Endothelial cell of umbilical vein (primary cell): ENCODE measurements at regions not wholly inside any gene's neighbourhood (a gene's known extent, or its start where the extent isn't known, plus 50 kb on each side); places are given as distances from the start of the nearest gene placed in this dataset.

ENCODE experiments used
- BruUV-seq: library from RNA; stranded (reverse); fragments of 400-500 nt; replicated peaks from 2 replicates; lab custom pipeline; 2021; lab: Mats Ljungman, UMichigan
- CTCF ChIA-PET: fragments of 300-600, 350-600 bp; sonication (Branson Sonifier 250); formaldehyde crosslinking; loops from one replicate; lab custom pipeline; 2021; ENCODE audit warnings: antibody characterized with exemption, inconsistent platforms; lab: Charles Lee
- POLR2A ChIA-PET: fragments of 300-600, 350-600 bp; sonication (Branson Sonifier 250); formaldehyde crosslinking; loops from one replicate; lab custom pipeline; 2021; ENCODE audit warnings: antibody characterized with exemption, inconsistent platforms; lab: Charles Lee
- DNase-seq: peaks from one replicate; pipeline ENCODE4 v3.0.0-alpha.2; 2011; ENCODE audit warnings: low read depth, low spot score
- FAIRE-seq: peaks from 2 replicates; lab custom pipeline; 2011; peaks lifted over from hg19 to GRCh38; lab: Jason Lieb, UNC
- H2AFZ ChIP-seq: 2 replicates; pipeline ENCODE4 v1.6.0; 2012; ENCODE audit warnings: low read depth, low read length, control low read depth, inconsistent platforms
- H3K27ac ChIP-seq: 2 replicates; pipeline ENCODE4 v1.5.1; 2011; ENCODE audit warnings: low read depth, mild to moderate bottlenecking, control low read depth, low read length, moderate library complexity; ENCODE audit not compliant: insufficient read depth
- H3K27me3 ChIP-seq, 2 experiments: 2 replicates each; pipeline versions ENCODE4 v1.6.0 to v1.6.1; 2011; ENCODE audit warnings: low read length in 2 of 2, mixed read lengths in 1 of 2; ENCODE audit not compliant: control insufficient read depth in 2 of 2, insufficient read depth in 2 of 2
- H3K36me3 ChIP-seq, 2 experiments: 2 replicates in 1 of 2; 3 replicates in 1 of 2; pipeline ENCODE4 v1.5.1; 2011; ENCODE audit warnings: low read length in 2 of 2, mild to moderate bottlenecking in 1 of 2, moderate library complexity in 1 of 2; ENCODE audit not compliant: control insufficient read depth in 2 of 2, insufficient read depth in 2 of 2; ENCODE audit errors: extremely low read depth in 1 of 2
- H3K4me1 ChIP-seq: 3 replicates; pipeline ENCODE4 v1.5.1; 2011; ENCODE audit warnings: mild to moderate bottlenecking, low read length; ENCODE audit not compliant: control insufficient read depth, insufficient read depth; ENCODE audit errors: extremely low read depth
- H3K4me2 ChIP-seq: 2 replicates; pipeline ENCODE4 v1.6.1; 2011; ENCODE audit warnings: low read length, control low read depth, mixed read lengths; ENCODE audit not compliant: insufficient read depth
- H3K4me3 ChIP-seq, 3 experiments: fragments of 200-600 bp in 1 of 3; sonication (generic), shearing (Covaris generic) in 1 of 3; replicated peaks in 1 of 3; 2 replicates each; pipeline ENCODE4 v1.5.1; 2011 to 2016; ENCODE audit warnings: control low read depth in 3 of 3, low read length in 3 of 3, mild to moderate bottlenecking in 2 of 3, inconsistent platforms in 1 of 3, low read depth in 1 of 3, moderate library complexity in 1 of 3; ENCODE audit not compliant: insufficient read depth in 1 of 3
- H3K79me2 ChIP-seq: 2 replicates; pipeline ENCODE4 v1.6.0; 2012; ENCODE audit warnings: low read length, inconsistent platforms; ENCODE audit not compliant: control insufficient read depth, insufficient read depth
- H3K9ac ChIP-seq: replicated peaks from 2 replicates; pipeline ENCODE3; 2011; ENCODE audit warnings: low read length, control low read depth; ENCODE audit not compliant: insufficient read depth; ENCODE audit errors: extremely low read depth
- H3K9me1 ChIP-seq: replicated peaks from 3 replicates; pipeline ENCODE4 v1.6.0; 2011; ENCODE audit warnings: mild to moderate bottlenecking, low read length; ENCODE audit not compliant: control insufficient read depth, insufficient read depth; ENCODE audit errors: extremely low read depth
- H3K9me3 ChIP-seq: replicated peaks from 2 replicates; pipeline ENCODE4 v1.5.1; 2012; ENCODE audit warnings: low read length, inconsistent platforms; ENCODE audit not compliant: control insufficient read depth, insufficient read depth
- H4K20me1 ChIP-seq: replicated peaks from 2 replicates; pipeline ENCODE3; 2011; ENCODE audit warnings: mild to moderate bottlenecking, low read length; ENCODE audit not compliant: control insufficient read depth, insufficient read depth; ENCODE audit errors: extremely low read depth
- CTCF ChIP-seq, 2 donors: IDR thresholded peaks; 1 replicate in 1 of 2; 2 replicates in 1 of 2; pipeline ENCODE4 v1.5.1; 2011; ENCODE audit warnings: low read length in 2 of 2, mild to moderate bottlenecking in 2 of 2, moderate library complexity in 2 of 2, control low read depth in 1 of 2, inconsistent platforms in 1 of 2, low read depth in 1 of 2; ENCODE audit not compliant: insufficient read depth in 1 of 2; ENCODE audit errors: extremely low read depth in 1 of 2
- EZH2 ChIP-seq: IDR thresholded peaks from 2 replicates; pipeline ENCODE4 v1.6.1; 2012; ENCODE audit warnings: borderline replicate concordance, low read depth, mild to moderate bottlenecking, moderate library complexity, low read length, inconsistent platforms; ENCODE audit not compliant: severe bottlenecking
- FOS ChIP-seq: IDR thresholded peaks from 2 replicates; pipeline ENCODE4 v1.6.1; 2011; ENCODE audit warnings: mild to moderate bottlenecking, low read length, moderate library complexity, borderline replicate concordance; ENCODE audit not compliant: insufficient read depth
- GATA2 ChIP-seq: IDR thresholded peaks from 2 replicates; pipeline ENCODE4 v1.7.0; 2011; ENCODE audit warnings: low read depth, mild to moderate bottlenecking, moderate library complexity, mixed read lengths, low read length; ENCODE audit not compliant: insufficient read length, insufficient read depth
- JUN ChIP-seq: IDR thresholded peaks from 2 replicates; pipeline ENCODE4 v1.6.1; 2011; ENCODE audit warnings: borderline replicate concordance, low read depth; ENCODE audit not compliant: insufficient read length, insufficient read depth
- MAX ChIP-seq: IDR thresholded peaks from 2 replicates; pipeline ENCODE4 v1.6.1; 2011; ENCODE audit not compliant: insufficient read depth, insufficient read length
- MYC ChIP-seq: IDR thresholded peaks from one replicate; pipeline ENCODE4 v1.6.1; 2011; ENCODE audit warnings: mild to moderate bottlenecking, low read depth, low read length
- POLR2A ChIP-seq: IDR thresholded peaks from 2 replicates; pipeline ENCODE4 v1.6.1; 2012; ENCODE audit warnings: low read depth, mild to moderate bottlenecking, control low read depth, low read length
- POLR2AphosphoS5 ChIP-seq: IDR thresholded peaks from 2 replicates; pipeline ENCODE4 v1.6.1; 2012; ENCODE audit warnings: low read depth, mild to moderate bottlenecking, control low read depth, low read length, moderate library complexity; ENCODE audit not compliant: insufficient read depth
- dilution Hi-C: fragments of 300-500 bp; cut with MboI; formaldehyde crosslinking; loops from one replicate; pipeline ENCODE4 v1.15.0; 2019; ENCODE audit warnings: low sequenced_read_pairs; ENCODE audit not compliant: extremely low pct_ligation_motif_present
- intact Hi-C: fragments of 100-400 bp; cut with micrococcal nuclease; formaldehyde crosslinking; loops from one replicate; pipeline ENCODE4 v1.10.0; 2022

- ChIA-PET POLR2A (no interaction called here), CTCF (no interaction called here)
- Histone ChIP-seq H3K27me3 (no peaks in the 10 kb centered on the region), H3K79me2 (no peaks in the 10 kb centered on the region), H3K4me3 (no peak overlapping the region), H3K9me3 (no peaks in the 10 kb centered on the region), H3K36me3 (no peaks in the 10 kb centered on the region), H3K9ac (no peak overlapping the region), H4K20me1 (no peaks in the 10 kb centered on the region), H3K27ac (no peak overlapping the region), H3K4me1 (no peaks in the 10 kb centered on the region), H3K4me2 (no peak overlapping the region), H3K9me1 (no peaks in the 10 kb centered on the region), H2AFZ (no peak overlapping the region)
- dilution Hi-C loops (no loop called here), intact Hi-C loops (no loop called here)
- BruUV-seq: no TSS peak
- TF ChIP-seq MYC: no peak
- TF ChIP-seq POLR2A: no peak
- TF ChIP-seq JUN: no peak
- TF ChIP-seq GATA2: no peak
- TF ChIP-seq CTCF (IDR thresholded peaks at IDR 0.05; ENCODE audit: extremely low read depth in 1 of 2, insufficient read depth in 1 of 2, low read depth in 1 of 2, low read length in 2 of 2): no peak
- TF ChIP-seq POLR2AphosphoS5: no peak
- TF ChIP-seq FOS: no peak
- no peak for TF ChIP-seq EZH2
- TF ChIP-seq MAX: no peak
- no peak for DNase-seq
- FAIRE-seq: no peak
These were observed 1137.1 kb upstream of the ATXN8OS start for GRCh38 chr13:68970532-68970931.
